ENCODE measurements at regions not wholly inside any gene's neighbourhood (a gene's known extent, or its start where the extent isn't known, plus 50 kb on each side); places are given as distances from the start of the nearest gene placed in this dataset.

DNA sequence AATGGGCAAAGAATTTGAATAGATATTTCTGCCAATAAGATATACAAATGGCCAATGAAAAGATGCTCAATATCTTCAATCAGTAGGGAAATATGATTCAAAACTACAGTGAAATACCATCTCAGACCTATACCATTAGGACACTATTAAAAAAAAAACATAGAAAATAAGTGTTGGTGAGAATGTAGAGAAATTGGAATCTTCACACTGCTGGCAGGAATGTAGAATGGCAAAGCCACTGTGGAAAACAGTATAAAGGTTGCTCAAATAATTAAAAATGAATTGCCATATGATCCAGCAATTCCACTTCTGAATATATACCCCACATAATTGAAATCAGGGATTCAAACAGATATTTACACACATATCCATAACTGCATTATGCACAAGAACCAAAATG, 88.1 kb upstream of the STARD13 start:
- DNase-seq, result no peak

DNA sequence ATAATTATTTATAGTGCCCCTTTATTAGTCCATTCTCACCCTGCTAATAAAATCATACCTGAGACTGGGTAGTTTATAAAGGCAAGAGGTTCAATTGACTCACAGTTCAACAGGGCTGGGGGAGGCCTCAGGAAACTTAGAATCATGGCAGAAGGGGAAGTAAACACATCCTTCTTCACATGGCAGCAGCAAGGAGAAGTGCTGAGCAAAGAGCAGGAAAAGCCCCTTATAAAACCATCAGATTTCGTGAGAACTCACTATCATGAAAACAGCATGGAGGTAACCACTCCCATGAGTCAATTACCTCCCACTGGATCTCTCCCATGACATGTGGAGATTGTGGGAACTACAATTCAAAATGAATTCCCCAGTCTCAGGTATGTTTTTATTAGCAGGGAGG, 89.9 kb upstream of the STARD13 start:
- no peak for DNase-seq

DNA sequence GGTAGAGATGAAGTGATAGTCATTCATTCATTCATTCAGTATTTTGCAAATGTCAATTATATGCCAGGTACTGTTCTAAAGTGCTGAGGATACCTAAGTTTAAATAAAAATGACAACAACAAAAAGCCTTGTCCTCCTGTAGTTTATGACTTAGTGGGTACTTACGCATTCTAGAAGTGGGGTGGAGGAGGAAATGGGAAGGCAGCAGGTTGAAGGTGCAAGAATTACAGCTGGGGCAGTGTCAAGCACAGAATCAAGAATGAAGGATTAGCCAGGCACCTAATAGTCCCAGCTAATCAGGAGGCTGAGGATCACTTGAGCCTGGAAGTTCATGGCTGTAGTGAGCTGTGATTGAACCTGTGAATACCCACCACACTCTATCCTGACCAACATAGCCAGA, 90.7 kb upstream of the STARD13 start:
- DNase-seq, result no peak

- DNase-seq, result no peak
Observed at GRCh38 chr13:33377411-33377810, 91.9 kb upstream of the STARD13 start.

DNA sequence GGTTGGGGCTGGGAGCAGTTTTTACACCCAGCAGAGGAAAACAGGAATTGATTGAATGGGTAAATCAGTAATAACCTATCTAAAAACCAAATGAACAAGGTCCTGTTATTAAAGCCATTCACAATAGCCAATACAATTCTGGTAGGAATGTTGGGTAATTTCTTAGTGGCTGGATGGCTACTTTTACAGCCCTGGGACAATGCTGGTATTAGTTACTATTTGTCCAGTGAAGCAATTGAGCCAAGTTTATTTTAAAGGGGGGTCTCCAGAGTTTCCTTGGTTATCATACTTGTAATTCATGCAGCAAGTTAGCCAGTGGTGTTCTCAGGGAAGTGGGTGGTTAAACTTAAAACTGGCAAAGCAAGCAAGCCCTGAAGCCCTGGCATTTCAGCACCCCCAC, 92.3 kb upstream of the STARD13 start:
- no peak for DNase-seq

DNA sequence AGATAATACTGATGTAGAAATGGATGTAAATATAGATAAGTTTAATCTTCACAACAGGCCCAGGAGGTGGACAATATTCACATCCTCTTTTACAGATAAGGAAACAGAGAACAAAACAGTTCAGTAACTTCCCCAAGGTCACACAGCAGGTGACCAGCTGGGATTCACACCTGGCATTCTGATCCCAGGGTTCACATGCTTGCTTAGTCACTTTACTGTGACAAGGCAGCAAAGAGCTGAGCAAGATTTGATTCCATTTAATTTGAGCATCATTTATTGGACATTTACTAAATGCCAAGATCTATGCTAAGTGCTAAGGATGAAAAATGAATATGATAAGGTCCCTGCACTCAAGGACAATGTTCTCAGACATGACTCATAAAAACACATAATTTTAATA, 94.1 kb upstream of the STARD13 start:
- no peak for DNase-seq

DNA sequence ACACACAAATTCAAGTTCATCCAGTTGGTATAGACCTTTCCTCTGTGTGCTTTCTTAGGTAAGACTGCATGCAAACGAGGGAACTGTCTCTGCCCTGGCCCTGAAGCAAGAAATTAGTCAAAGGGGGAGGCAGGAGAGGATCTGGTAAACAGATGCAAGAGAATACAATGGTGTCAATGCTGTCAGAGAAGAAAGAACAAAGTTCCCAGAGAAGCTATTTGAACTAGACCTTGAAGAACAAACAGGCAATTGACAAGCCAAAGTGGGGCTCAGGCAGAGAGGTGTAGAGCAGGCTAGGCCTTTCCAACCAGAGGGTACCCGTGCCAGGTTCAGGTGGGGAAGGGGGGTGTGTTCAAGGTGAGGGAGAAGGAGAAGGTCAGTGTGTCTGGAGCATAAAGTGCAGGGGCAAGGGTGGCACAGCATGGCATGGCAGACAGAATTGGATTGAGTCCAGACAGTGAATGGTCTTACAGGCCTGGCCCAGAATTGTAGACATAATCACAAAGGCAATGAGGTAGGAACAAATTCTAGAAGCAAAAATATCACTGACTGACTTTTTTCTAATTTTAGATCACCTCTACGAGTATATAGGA, 95.0 kb upstream of the STARD13 start:
- no peak for DNase-seq

DNA sequence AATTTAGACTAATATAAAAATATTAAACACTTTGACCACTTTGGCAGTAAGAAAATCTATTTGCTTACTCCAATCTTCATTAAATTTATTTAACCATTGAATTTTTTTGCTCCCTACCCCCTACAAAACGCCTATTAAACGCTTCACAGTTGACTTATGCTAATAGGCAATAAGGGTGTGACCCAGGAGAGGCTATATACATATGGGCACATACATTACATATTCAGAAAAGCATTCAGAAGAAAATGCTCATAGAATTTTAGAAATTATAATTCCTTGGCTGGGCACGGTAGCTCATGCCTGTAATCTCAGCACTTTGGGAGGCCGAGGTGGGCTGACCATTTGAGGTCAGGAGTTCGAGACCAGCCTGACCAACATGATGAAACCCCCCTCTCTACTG, 95.6 kb upstream of the STARD13 start:
- DNase-seq, result no peak

DNA sequence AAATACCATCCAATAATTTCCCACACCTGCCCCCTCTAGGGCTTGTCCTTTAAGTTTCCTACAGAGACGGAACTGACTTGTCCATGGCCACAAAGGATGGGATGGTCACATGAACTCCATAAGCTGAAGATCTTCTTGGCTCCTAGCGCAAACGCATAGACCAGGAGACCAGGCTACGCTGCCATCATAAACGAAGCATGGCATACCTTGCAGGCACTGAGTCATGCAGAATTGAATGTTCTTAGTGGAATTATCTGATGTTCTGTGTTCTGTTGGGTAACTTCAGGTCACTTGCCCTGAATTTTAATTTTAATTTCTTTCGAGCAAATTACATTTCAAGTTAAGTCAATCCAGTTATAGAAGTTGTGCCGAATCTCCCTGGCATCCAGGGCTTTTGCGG, 96.4 kb upstream of the STARD13 start:
- no peak for DNase-seq

- DNase-seq, result no peak
Observed at GRCh38 chr13:33383724-33384577, 98.4 kb upstream of the STARD13 start.

DNA sequence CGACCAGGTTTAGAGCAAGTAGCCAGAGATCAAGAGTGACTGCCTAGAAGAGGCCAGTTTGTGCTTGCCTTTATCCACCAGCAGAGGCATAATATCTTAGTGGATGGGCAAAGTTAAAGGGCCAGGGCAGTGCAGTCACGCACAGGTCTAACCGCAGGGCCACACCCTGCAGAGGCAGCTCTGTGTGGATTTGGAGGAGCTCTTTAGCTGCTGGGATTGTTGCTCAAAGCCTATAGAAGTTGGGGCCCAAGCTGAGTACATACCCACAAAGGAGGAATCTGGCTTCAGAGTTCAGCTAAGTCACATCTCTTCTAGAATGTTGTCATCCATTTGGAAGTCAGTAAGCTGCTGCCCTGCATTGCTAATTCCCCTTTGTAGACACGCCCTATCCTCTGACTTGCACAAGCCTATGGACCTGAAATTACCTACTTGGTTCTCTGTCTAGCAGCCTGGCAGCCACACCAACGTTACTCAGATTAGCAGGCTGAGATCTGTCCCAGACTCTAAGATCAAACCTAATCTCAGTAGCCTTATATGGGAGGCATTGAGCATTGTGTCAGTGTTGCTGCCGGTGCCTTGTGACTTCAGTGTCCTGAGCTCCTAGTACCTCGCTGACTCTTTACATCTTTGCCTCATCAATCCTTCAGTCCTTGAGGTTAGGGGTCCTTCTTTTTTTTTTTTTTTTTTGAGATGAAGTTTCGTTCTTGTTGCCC, 102.9 kb upstream of the STARD13 start:
- DNase-seq, result no peak

DNA sequence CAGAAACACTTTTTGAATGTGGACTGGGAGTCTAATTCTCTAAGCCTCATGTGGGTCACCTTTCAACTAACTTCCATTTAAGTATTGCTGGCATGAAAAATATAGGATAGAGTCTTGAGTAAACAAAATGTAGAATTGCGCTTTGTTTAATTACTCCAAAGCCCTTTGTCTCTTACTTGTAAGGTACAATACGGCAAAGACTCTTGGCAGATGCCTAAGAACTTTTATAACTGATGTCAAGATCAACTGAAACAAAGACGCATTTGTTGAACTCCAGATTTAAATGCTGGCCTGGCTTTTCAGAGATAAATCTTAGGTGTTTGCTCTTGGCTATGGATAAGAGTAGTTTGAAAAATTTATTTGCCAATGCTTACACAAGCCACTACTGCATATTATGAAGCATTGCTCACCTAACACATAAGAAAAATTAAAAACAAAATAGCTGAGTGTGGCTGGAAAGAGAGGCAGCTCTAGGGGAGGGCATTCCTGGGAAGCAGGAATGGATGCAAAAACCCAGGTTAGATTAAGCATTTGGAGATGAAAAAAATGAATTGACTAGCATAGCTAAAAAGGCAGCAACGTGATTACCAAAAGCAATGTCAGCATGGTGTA, 107.3 kb upstream of the STARD13 start:
- DNase-seq, result no peak

DNA sequence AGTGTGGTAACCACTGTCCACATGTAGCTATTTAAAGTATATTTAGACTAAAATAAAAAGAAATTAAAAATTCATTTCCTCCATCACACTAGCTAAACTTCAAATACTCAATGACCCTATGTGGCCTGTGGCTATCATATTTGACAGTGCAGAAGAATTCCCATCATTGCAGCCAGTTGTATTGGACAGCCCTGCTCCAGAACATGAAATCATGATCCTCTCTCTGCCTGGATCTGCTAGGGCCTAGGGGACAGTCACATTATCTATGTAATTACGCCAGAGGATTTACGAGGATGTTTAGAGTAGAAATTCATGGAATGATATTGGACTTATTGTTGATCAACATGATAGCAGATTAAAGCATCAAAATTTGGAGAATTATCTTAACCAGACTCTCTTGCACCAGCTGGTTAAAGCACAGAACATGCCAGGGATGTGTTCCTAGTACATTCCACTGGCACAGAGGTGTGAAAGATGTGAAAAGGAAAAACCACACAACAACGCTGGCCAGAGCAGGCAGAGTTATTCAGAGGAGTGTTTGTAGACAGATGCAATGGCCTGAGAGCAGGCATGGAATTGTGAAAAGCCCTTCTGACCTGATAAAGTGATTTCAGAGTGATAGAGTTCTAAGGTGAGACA, 108.9 kb upstream of the STARD13 start:
- DNase-seq, result no peak

DNA sequence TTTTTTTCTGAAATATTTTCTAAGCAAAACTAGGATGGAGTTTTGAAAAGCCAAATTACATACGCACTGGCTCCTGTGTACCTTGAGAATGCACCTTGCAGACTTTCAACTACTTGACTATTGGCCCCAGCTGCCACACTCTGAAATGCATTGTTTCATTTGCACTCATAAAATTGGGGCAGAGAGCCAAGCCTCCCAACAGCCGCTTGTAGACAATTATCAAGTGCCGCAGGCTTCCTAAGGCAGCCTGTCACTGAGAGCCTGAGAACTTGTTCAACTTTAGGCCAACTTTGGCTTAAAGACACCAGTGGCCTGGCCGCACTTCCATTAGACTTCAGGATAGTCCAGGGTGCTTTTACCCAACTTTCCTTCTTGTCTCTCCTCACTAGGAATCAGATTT, 115.7 kb upstream of the STARD13 start:
- DNase-seq, result no peak

DNA sequence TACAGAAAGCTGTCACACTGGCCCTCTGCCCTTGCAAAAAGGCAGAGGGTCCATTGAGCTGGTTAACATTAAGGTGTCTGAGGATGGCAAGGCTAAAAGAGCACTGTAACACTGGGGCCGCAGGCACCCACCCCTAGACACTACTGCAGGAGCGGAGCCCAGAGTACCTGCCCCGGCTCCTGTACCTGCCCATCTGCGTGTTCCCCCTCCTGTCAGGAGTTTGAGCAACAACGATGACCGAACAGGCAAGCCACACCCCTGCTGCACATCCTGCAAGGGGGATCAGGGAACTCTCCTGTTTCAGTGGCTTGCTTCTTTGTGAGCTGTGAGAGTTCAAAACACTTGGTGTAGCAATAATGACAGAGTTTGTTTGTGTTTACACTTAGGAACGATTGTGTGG, 117.4 kb upstream of the STARD13 start:
- DNase-seq, result no peak

GRCh38 chr13:33403807-33404362, 118.3 kb upstream of the STARD13 start:
- DNase-seq, result no peak

DNA sequence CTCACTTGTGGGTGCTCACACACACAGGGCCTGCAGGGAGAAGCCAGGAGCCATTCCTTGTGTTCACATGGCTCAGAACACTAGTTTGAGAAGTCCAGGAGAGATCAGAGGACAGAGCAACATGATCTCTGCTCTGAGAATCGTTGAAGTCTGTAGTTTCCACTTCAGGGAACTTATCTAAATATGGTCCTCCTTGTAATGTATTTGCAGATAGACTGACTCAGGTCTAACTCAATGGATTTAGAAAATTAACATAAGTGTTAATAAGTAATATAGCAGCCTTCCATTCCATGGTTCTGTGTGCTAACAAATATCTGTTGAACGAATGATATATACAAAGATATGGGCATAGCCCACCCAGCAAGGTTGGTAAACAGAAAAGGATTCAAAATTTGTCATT, 119.8 kb upstream of the STARD13 start:
- DNase-seq, result no peak

GRCh38 chr13:33409673-33410510, 124.3 kb upstream of the STARD13 start:
- DNase-seq, result no peak

- no peak for DNase-seq
Observed at GRCh38 chr13:33410619-33411018, 125.1 kb upstream of the STARD13 start.

- DNase-seq, result no peak
Observed at GRCh38 chr13:33411312-33411711, 125.8 kb upstream of the STARD13 start.

DNA sequence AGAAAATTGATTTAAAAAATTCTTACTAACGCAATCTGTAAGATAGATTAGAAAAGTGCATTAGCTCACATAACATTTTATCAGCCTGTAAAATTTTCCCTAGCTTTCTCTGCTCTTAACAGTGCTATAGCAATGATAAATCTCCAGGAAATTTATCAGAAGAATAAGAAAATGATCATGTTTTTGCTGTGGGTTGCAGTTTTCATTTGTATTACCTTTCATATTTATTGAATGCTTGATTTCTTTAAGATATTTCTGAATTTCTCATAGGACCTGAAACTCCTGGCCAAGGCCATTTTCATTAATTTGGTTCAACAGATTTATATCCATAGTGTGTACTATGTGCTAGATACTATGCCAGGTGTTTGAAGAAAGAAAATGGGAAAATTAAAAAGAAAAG, 130.3 kb upstream of the STARD13 start:
- no peak for DNase-seq

Measured in CD4-positive, alpha-beta T cell treated with Interleukin-10 for 1 hour (primary cell).